H9 (cell line): ENCODE measurements at regions not wholly inside any gene's neighbourhood (a gene's known extent, or its start where the extent isn't known, plus 50 kb on each side); places are given as distances from the start of the nearest gene placed in this dataset.
A peak's percentile ranks its signal among the peaks of the same experiment; 100 is the strongest.

ENCODE experiments used
- DNase-seq: peaks from one replicate; pipeline ENCODE4 v3.0.0-alpha.2; 2017
- H2AFZ ChIP-seq: one replicate; pipeline ENCODE4 v1.6.1; 2013; ENCODE audit warnings: mild to moderate bottlenecking, low read length, control low read depth, moderate library complexity
- H2AK5ac ChIP-seq: 2 replicates; pipeline ENCODE4 v1.6.1; 2013; ENCODE audit warnings: low read length, control low read depth, mixed read lengths; ENCODE audit not compliant: insufficient read length
- H2BK120ac ChIP-seq: one replicate; pipeline ENCODE4 v1.6.1; 2013; ENCODE audit warnings: low read depth, mild to moderate bottlenecking, low read length, control low read depth, inconsistent platforms; ENCODE audit not compliant: poor library complexity, severe bottlenecking
- H2BK12ac ChIP-seq: 2 replicates; pipeline ENCODE4 v1.6.1; 2013; ENCODE audit warnings: low read length, control low read depth, mixed read lengths, low read depth; ENCODE audit not compliant: insufficient read length
- H2BK15ac ChIP-seq: 2 replicates; pipeline ENCODE4 v1.6.1; 2013; ENCODE audit warnings: low read depth, low read length, control low read depth
- H2BK20ac ChIP-seq: one replicate; pipeline ENCODE4 v1.6.1; 2013; ENCODE audit warnings: low read depth, mild to moderate bottlenecking, low read length, control low read depth, inconsistent platforms; ENCODE audit not compliant: poor library complexity, severe bottlenecking
- H2BK5ac ChIP-seq: 2 replicates; pipeline ENCODE4 v1.6.1; 2013; ENCODE audit warnings: low read length, control low read depth, mixed read lengths; ENCODE audit not compliant: insufficient read length
- H3K14ac ChIP-seq: 2 replicates; pipeline ENCODE4 v1.6.1; 2013; ENCODE audit warnings: low read length, control low read depth; ENCODE audit not compliant: insufficient read depth
- H3K18ac ChIP-seq: 2 replicates; pipeline ENCODE4 v1.6.1; 2013; ENCODE audit warnings: low read depth, mild to moderate bottlenecking, mixed read lengths, low read length, control low read depth; ENCODE audit not compliant: insufficient read length
- H3K23ac ChIP-seq: 2 replicates; pipeline ENCODE4 v1.6.1; 2013; ENCODE audit warnings: low read length, control low read depth, mixed read lengths, low read depth; ENCODE audit not compliant: insufficient read length
- H3K23me2 ChIP-seq: 2 replicates; pipeline ENCODE4 v1.6.1; 2013; ENCODE audit warnings: low read depth, mild to moderate bottlenecking, mixed read lengths, low read length, control low read depth; ENCODE audit not compliant: insufficient read length, poor library complexity, severe bottlenecking
- H3K27ac ChIP-seq: 2 replicates; pipeline ENCODE4 v1.5.1; 2013; ENCODE audit warnings: low read length, control low read depth, mixed read lengths, low read depth; ENCODE audit not compliant: insufficient read length
- H3K27me3 ChIP-seq: 2 replicates; pipeline ENCODE4 v1.6.1; 2013; ENCODE audit warnings: low read length, control low read depth, inconsistent platforms; ENCODE audit not compliant: insufficient read depth
- H3K4ac ChIP-seq: 2 replicates; pipeline ENCODE4 v1.6.1; 2013; ENCODE audit warnings: low read depth, mild to moderate bottlenecking, control low read depth, inconsistent platforms, low read length, moderate library complexity
- H3K4me1 ChIP-seq: 2 replicates; pipeline ENCODE4 v1.6.1; 2013; ENCODE audit warnings: low read length, control low read depth, inconsistent platforms; ENCODE audit not compliant: insufficient read depth
- H3K4me2 ChIP-seq: 2 replicates; pipeline ENCODE4 v1.6.1; 2013; ENCODE audit warnings: low read length, control low read depth, mixed read lengths; ENCODE audit not compliant: insufficient read length, insufficient read depth
- H3K56ac ChIP-seq: 2 replicates; pipeline ENCODE4 v1.6.1; 2013; ENCODE audit warnings: low read depth, mild to moderate bottlenecking, mixed read lengths, low read length, control low read depth; ENCODE audit not compliant: insufficient read length
- H3K79me1 ChIP-seq: 2 replicates; pipeline ENCODE4 v1.6.1; 2013; ENCODE audit warnings: low read depth, mild to moderate bottlenecking, moderate library complexity, low read length, control low read depth, inconsistent platforms; ENCODE audit not compliant: insufficient read depth, poor library complexity, severe bottlenecking
- H3K79me2 ChIP-seq: 2 replicates; pipeline ENCODE4 v1.6.1; 2013; ENCODE audit warnings: low read length, control low read depth, inconsistent platforms; ENCODE audit not compliant: insufficient read depth
- H3K9ac ChIP-seq: 2 replicates; pipeline ENCODE4 v1.6.1; 2013; ENCODE audit warnings: low read length, control low read depth, mixed read lengths; ENCODE audit not compliant: insufficient read length; ENCODE audit errors: extremely low read depth
- H3K9me3 ChIP-seq: one replicate; pipeline ENCODE4 v1.6.1; 2013; ENCODE audit warnings: low read depth, low read length, inconsistent platforms; ENCODE audit not compliant: control insufficient read depth
- H3T11ph ChIP-seq: one replicate; pipeline ENCODE4 v1.6.1; 2013; ENCODE audit warnings: mild to moderate bottlenecking, low read length, control low read depth, inconsistent platforms
- H4K20me1 ChIP-seq: one replicate; pipeline ENCODE4 v1.6.1; 2013; ENCODE audit not compliant: control insufficient read depth, insufficient read length, insufficient read depth
- H4K5ac ChIP-seq: 2 replicates; pipeline ENCODE4 v1.6.1; 2013; ENCODE audit warnings: low read depth, mild to moderate bottlenecking, mixed read lengths, low read length, control low read depth; ENCODE audit not compliant: insufficient read length
- H4K8ac ChIP-seq: replicated peaks from 2 replicates; pipeline ENCODE4 v1.6.1; 2013; ENCODE audit warnings: low read length, control low read depth, mixed read lengths, low read depth; ENCODE audit not compliant: insufficient read length
- H4K91ac ChIP-seq: 2 replicates; pipeline ENCODE4 v1.6.1; 2013; ENCODE audit warnings: low read depth, mild to moderate bottlenecking, moderate library complexity, mixed read lengths, low read length, control low read depth; ENCODE audit not compliant: insufficient read length
- H3K27ac Mint-ChIP-seq, 3 experiments: 2 replicates in 2 of 3; 3 replicates in 1 of 3; pipeline ENCODE4 v1.8.0; 2020 to 2021; ENCODE audit warnings: mixed read lengths in 3 of 3, mild to moderate bottlenecking in 1 of 3, moderate library complexity in 1 of 3
- H3K27me3 Mint-ChIP-seq: 2 replicates; pipeline ENCODE4 v1.8.0; 2021; ENCODE audit warnings: low read depth, mild to moderate bottlenecking, moderate library complexity, mixed read lengths
- H3K36me3 Mint-ChIP-seq, 3 experiments: 2 replicates in 2 of 3; 3 replicates in 1 of 3; pipeline ENCODE4 v1.8.0; 2020 to 2021; ENCODE audit warnings: low read depth in 3 of 3, mixed read lengths in 3 of 3; ENCODE audit not compliant: insufficient read depth in 1 of 3
- H3K4me1 Mint-ChIP-seq, 2 experiments: 2 replicates each; pipeline ENCODE4 v1.8.0; 2020; ENCODE audit warnings: mixed read lengths in 2 of 2
- H3K4me3 Mint-ChIP-seq, 2 experiments: 2 replicates in 1 of 2; 3 replicates in 1 of 2; pipeline ENCODE4 v1.8.0; 2020 to 2021; ENCODE audit warnings: mild to moderate bottlenecking in 2 of 2, mixed read lengths in 2 of 2, moderate library complexity in 1 of 2
- H3K9me3 Mint-ChIP-seq, 2 experiments: 2 replicates in 1 of 2; 3 replicates in 1 of 2; pipeline ENCODE4 v1.8.0; 2020; ENCODE audit warnings: mild to moderate bottlenecking in 2 of 2, mixed read lengths in 2 of 2, moderate library complexity in 1 of 2
- WGBS: extraction: QIAGEN DNeasy Blood & Tissue Kit; methylation state at CpG from one replicate; pipeline ENCODE4 v1.1.7; 2013; ENCODE audit warnings: missing lambda C conversion rate, low lambda C conversion rate, mixed read lengths; ENCODE audit not compliant: insufficient read length; ENCODE audit errors: extremely low coverage; 5-methylcytosine and 5-hydroxymethylcytosine counted together
- TF ChIP-seq, protein P1 (sequence below): fragments of 200-600 bp; sonication (generic); conservative IDR thresholded peaks from 3 replicates; pipeline ENCODE4 v1.8.0; 2021; ENCODE audit warnings: antibody characterized with exemption, mild to moderate bottlenecking

DNA sequence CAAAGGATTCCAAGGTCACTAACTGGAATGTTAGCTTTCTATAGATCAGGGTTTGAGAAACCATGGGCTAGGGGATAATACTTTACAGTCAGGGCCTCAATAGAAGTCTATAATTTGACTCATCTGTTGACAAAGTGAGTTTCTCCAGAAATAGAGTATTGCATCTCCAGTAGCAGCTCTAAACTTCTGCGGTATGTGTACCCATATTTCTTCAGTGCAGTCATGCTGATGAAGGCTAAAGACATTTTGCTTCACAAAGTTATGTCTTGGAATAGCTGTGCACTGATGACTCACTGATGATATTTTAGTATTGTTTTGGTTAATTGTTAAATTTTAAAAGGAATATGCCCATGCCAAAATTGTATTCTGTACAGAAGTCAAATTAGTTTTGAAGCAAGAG lies 464.9 kb upstream of the AMOT start:
- H3K23me2 ChIP-seq = no peaks in the 10 kb centered on the region
- peaks cover 11 to 34% of the 10 kb centered on the region in 2 experiments for H3K9me3 Mint-ChIP-seq
- no peak overlapping the region for H3K4me2 ChIP-seq
- H3K18ac ChIP-seq = no peak overlapping the region
- no peak overlapping the region for H2BK12ac ChIP-seq
- H3K4me1 Mint-ChIP-seq = peaks cover 36 to 40% of the 10 kb centered on the region in 2 experiments
- H4K8ac ChIP-seq = no peak overlapping the region
- peak overlapping the region in 1 of 3 experiments; percentile 37; a peak in 1 of 7 replicates for H3K27ac Mint-ChIP-seq
- H3K27ac ChIP-seq = no peak overlapping the region
- H3K23ac ChIP-seq = no peak overlapping the region
- peaks cover 3% of the 10 kb centered on the region for H3K9me3 ChIP-seq
- H3K27me3 ChIP-seq = no peaks in the 10 kb centered on the region
- no peaks in the 10 kb centered on the region for H3K27me3 Mint-ChIP-seq
- no peak overlapping the region for H2AK5ac ChIP-seq
- H3K4me1 ChIP-seq = no peaks in the 10 kb centered on the region
- H2BK5ac ChIP-seq = no peak overlapping the region
- no CpG with 5 or more reads among the region's 1 CpG for WGBS
- no peak for DNase-seq
- no peak overlapping the region for H2BK20ac ChIP-seq
- H4K5ac ChIP-seq = no peak overlapping the region
- H3K9ac ChIP-seq = no peak overlapping the region
- H2BK15ac ChIP-seq = no peak overlapping the region
- no peak overlapping the region for H3T11ph ChIP-seq
- no peak overlapping the region for H3K56ac ChIP-seq
- no peaks in the 10 kb centered on the region for H4K20me1 ChIP-seq
- peaks cover 13 to 40% (median 28%) of the 10 kb centered on the region in 3 experiments for H3K36me3 Mint-ChIP-seq
- no peak overlapping the region for H3K4me3 Mint-ChIP-seq
- H4K91ac ChIP-seq = no peak overlapping the region
- TF ChIP-seq, protein P1, sequence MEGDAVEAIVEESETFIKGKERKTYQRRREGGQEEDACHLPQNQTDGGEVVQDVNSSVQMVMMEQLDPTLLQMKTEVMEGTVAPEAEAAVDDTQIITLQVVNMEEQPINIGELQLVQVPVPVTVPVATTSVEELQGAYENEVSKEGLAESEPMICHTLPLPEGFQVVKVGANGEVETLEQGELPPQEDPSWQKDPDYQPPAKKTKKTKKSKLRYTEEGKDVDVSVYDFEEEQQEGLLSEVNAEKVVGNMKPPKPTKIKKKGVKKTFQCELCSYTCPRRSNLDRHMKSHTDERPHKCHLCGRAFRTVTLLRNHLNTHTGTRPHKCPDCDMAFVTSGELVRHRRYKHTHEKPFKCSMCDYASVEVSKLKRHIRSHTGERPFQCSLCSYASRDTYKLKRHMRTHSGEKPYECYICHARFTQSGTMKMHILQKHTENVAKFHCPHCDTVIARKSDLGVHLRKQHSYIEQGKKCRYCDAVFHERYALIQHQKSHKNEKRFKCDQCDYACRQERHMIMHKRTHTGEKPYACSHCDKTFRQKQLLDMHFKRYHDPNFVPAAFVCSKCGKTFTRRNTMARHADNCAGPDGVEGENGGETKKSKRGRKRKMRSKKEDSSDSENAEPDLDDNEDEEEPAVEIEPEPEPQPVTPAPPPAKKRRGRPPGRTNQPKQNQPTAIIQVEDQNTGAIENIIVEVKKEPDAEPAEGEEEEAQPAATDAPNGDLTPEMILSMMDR = no peak
- no peaks in the 10 kb centered on the region for H3K79me2 ChIP-seq
- no peak overlapping the region for H3K4ac ChIP-seq
- no peak overlapping the region for H2AFZ ChIP-seq
- H2BK120ac ChIP-seq = no peak overlapping the region
- H3K79me1 ChIP-seq = no peaks in the 10 kb centered on the region
- no peak overlapping the region for H3K14ac ChIP-seq
